ENCODE measurements at regions not wholly inside any gene's neighbourhood (a gene's known extent, or its start where the extent isn't known, plus 50 kb on each side); places are given as distances from the start of the nearest gene placed in this dataset.

GRCh38 chr4:110354460-110354859 lies 121.5 kb upstream of the ENPEP start:
- H3K27me3 ChIP-seq (ENCODE audit: insufficient read depth, poor library complexity, severe bottlenecking), result no peaks in the 10 kb centered on the region
- no peaks in the 10 kb centered on the region for H3K4me1 ChIP-seq (ENCODE audit: insufficient read depth, poor library complexity, severe bottlenecking)
- no peak for DNase-seq (ENCODE audit: low spot score)
- no peaks in the 10 kb centered on the region for H3K9me3 ChIP-seq (ENCODE audit: severe bottlenecking)
- TF ChIP-seq, protein P1, sequence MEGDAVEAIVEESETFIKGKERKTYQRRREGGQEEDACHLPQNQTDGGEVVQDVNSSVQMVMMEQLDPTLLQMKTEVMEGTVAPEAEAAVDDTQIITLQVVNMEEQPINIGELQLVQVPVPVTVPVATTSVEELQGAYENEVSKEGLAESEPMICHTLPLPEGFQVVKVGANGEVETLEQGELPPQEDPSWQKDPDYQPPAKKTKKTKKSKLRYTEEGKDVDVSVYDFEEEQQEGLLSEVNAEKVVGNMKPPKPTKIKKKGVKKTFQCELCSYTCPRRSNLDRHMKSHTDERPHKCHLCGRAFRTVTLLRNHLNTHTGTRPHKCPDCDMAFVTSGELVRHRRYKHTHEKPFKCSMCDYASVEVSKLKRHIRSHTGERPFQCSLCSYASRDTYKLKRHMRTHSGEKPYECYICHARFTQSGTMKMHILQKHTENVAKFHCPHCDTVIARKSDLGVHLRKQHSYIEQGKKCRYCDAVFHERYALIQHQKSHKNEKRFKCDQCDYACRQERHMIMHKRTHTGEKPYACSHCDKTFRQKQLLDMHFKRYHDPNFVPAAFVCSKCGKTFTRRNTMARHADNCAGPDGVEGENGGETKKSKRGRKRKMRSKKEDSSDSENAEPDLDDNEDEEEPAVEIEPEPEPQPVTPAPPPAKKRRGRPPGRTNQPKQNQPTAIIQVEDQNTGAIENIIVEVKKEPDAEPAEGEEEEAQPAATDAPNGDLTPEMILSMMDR (IDR thresholded peaks at IDR 0.05; ENCODE audit: poor library complexity, severe bottlenecking), result no peak
- ATAC-seq (ENCODE audit: low read depth), result no peak
- no peaks in the 10 kb centered on the region for H3K36me3 ChIP-seq (ENCODE audit: low read depth)
- H3K4me3 ChIP-seq (ENCODE audit: severe bottlenecking), result no peak overlapping the region
- H3K27ac ChIP-seq (ENCODE audit: poor library complexity, severe bottlenecking), result no peak overlapping the region

- ATAC-seq (ENCODE audit: low read depth) (no peak), DNase-seq (ENCODE audit: low spot score) (no peak)
- no peak overlapping the region for H3K4me3 ChIP-seq (ENCODE audit: severe bottlenecking)
- no peaks in the 10 kb centered on the region for H3K36me3 ChIP-seq (ENCODE audit: low read depth)
- H3K4me1 ChIP-seq (ENCODE audit: insufficient read depth, poor library complexity, severe bottlenecking), result no peaks in the 10 kb centered on the region
- no peak overlapping the region for H3K27ac ChIP-seq (ENCODE audit: poor library complexity, severe bottlenecking)
- no peaks in the 10 kb centered on the region for H3K27me3 ChIP-seq (ENCODE audit: insufficient read depth, poor library complexity, severe bottlenecking)
- TF ChIP-seq, protein P1 (IDR thresholded peaks at IDR 0.05; ENCODE audit: poor library complexity, severe bottlenecking), result no peak
- no peaks in the 10 kb centered on the region for H3K9me3 ChIP-seq (ENCODE audit: severe bottlenecking)
These were observed 123.1 kb upstream of the ENPEP start for GRCh38 chr4:110352670-110353442.

DNA sequence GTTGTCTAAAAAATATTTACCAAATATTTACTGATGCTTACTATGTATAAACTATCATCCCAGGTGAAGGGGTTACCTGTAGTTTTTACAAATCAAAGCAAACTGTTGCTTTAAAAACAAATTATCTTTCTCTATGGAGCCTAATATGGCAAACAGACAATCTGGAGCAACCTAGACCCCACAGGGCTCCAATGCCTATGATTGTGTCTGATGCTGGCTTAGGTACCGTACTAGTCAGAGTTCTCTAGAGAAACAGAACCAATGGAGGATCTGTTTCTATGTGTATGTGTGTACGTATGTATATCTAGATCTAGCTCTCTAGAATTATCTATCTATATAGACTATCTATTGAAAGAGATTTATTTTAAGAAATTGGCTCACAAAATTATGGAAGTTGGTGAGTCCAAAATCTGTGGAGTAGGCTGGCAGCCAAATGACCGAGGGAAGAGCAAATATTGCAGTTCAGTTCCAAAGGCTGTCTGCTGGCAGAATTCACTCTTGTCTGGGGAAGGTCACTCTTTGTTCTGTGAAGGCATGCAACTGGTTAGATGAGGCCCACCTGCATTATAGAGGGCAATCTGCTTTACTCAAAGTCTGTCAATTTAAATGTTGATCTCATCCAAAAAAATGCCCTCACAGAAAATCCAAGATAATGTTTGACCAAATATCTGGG lies 127.1 kb upstream of the ENPEP start:
- DNase-seq (ENCODE audit: low spot score) (no peak), ATAC-seq (ENCODE audit: low read depth) (no peak)
- TF ChIP-seq, protein P1 (IDR thresholded peaks at IDR 0.05; ENCODE audit: poor library complexity, severe bottlenecking), result no peak
- Histone ChIP-seq H3K36me3 (ENCODE audit: low read depth) (no peaks in the 10 kb centered on the region), H3K9me3 (ENCODE audit: severe bottlenecking) (no peaks in the 10 kb centered on the region), H3K27me3 (ENCODE audit: insufficient read depth, poor library complexity, severe bottlenecking) (peaks cover 3% of the 10 kb centered on the region), H3K4me1 (ENCODE audit: insufficient read depth, poor library complexity, severe bottlenecking) (no peaks in the 10 kb centered on the region), H3K4me3 (ENCODE audit: severe bottlenecking) (no peak overlapping the region), H3K27ac (ENCODE audit: poor library complexity, severe bottlenecking) (no peak overlapping the region)

DNA sequence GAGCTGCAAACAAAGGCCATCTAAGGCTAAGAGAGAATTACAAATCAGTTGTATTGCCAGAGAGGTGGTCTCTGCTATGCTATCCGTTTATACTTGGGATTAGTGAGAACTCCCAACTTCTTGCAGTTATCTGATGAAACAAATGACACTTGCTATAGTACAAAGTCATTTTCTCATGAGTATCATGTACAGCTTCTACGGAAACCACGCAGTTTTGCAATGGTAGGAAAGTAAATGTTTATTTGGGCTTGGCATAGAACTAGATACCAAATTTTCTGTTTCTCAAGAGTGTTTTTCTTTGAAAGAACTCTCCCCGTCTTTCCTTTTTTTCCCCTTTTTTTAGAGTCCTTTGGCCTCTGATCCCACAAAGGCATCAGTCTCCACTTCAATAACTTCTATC lies 128.2 kb upstream of the ENPEP start:
- H3K4me1 ChIP-seq (ENCODE audit: insufficient read depth, poor library complexity, severe bottlenecking), result no peaks in the 10 kb centered on the region
- ATAC-seq (ENCODE audit: low read depth), result no peak
- no peak for DNase-seq (ENCODE audit: low spot score)
- H3K4me3 ChIP-seq (ENCODE audit: severe bottlenecking), result no peak overlapping the region
- peaks cover 4% of the 10 kb centered on the region for H3K27me3 ChIP-seq (ENCODE audit: insufficient read depth, poor library complexity, severe bottlenecking)
- H3K9me3 ChIP-seq (ENCODE audit: severe bottlenecking), result no peaks in the 10 kb centered on the region
- no peaks in the 10 kb centered on the region for H3K36me3 ChIP-seq (ENCODE audit: low read depth)
- H3K27ac ChIP-seq (ENCODE audit: poor library complexity, severe bottlenecking), result no peak overlapping the region
- TF ChIP-seq, protein P1 (IDR thresholded peaks at IDR 0.05; ENCODE audit: poor library complexity, severe bottlenecking), result no peak

- DNase-seq (ENCODE audit: low spot score), result no peak
- TF ChIP-seq, protein P1 (IDR thresholded peaks at IDR 0.05; ENCODE audit: poor library complexity, severe bottlenecking), result peak; percentile 37
These were observed 131.8 kb upstream of the ENPEP start for GRCh38 chr4:110344165-110344564.

More at GRCh38 chr4:110344165-110344564, 131.8 kb upstream of the ENPEP start:
- Histone ChIP-seq H3K27ac (ENCODE audit: poor library complexity, severe bottlenecking) (no peak overlapping the region), H3K9me3 (ENCODE audit: severe bottlenecking) (no peaks in the 10 kb centered on the region), H3K36me3 (ENCODE audit: low read depth) (no peaks in the 10 kb centered on the region), H3K4me1 (ENCODE audit: insufficient read depth, poor library complexity, severe bottlenecking) (no peaks in the 10 kb centered on the region), H3K27me3 (ENCODE audit: insufficient read depth, poor library complexity, severe bottlenecking) (peaks cover 4% of the 10 kb centered on the region), H3K4me3 (ENCODE audit: severe bottlenecking) (no peak overlapping the region)
- no peak for ATAC-seq (ENCODE audit: low read depth)
